ENCODE measurements at regions not wholly inside any gene's neighbourhood (a gene's known extent, or its start where the extent isn't known, plus 50 kb on each side); places are given as distances from the start of the nearest gene placed in this dataset.

GRCh38 chr9:102355982-102356381 lies 617.5 kb upstream of the GRIN3A start:
- Histone ChIP-seq H3K36me3 (replicated peaks in 1 of 2; ENCODE audit: control insufficient read depth in 1 of 2, insufficient read depth in 2 of 2, low read length in 1 of 2) (no peaks in the 10 kb centered on the region), H3F3A (replicated peaks; ENCODE audit: insufficient read depth) (no peaks in the 10 kb centered on the region), H3K4me1 (ENCODE audit: control insufficient read depth in 1 of 2, insufficient read depth in 2 of 2, low read depth in 1 of 2, low read length in 1 of 2) (no peaks in the 10 kb centered on the region), H3K4me2 (no peak overlapping the region), H3K9me2 (no peaks in the 10 kb centered on the region), H2AFZ (ENCODE audit: low read depth) (no peak overlapping the region), H3K9me3 (no peaks in the 10 kb centered on the region), H3K9ac (no peak overlapping the region), H3K27ac (ENCODE audit: low read depth in 2 of 2, low read length in 1 of 2) (no peak overlapping the region), H3K27me3 (ENCODE audit: insufficient read depth) (no peaks in the 10 kb centered on the region), H3K4me3 (ENCODE audit: low read depth in 2 of 2, low read length in 1 of 2) (no peak overlapping the region), H3K79me2 (ENCODE audit: insufficient read depth) (no peaks in the 10 kb centered on the region), H4K20me1 (ENCODE audit: insufficient read depth) (no peaks in the 10 kb centered on the region)
- DNase-seq, result no peak
- POLR2A ChIA-PET, result no interaction called here
- CTCF ChIA-PET, result no interaction called here
- 8% methylated on average over 5 of the region's 5 CpGs for WGBS (ENCODE audit: low lambda C conversion rate)
- no peak for TF ChIP-seq RXRA (IDR thresholded peaks at IDR 0.05; ENCODE audit: borderline replicate concordance, low read depth)
- no peak for TF ChIP-seq JUND (IDR thresholded peaks at IDR 0.05)
- TF ChIP-seq, protein P1, sequence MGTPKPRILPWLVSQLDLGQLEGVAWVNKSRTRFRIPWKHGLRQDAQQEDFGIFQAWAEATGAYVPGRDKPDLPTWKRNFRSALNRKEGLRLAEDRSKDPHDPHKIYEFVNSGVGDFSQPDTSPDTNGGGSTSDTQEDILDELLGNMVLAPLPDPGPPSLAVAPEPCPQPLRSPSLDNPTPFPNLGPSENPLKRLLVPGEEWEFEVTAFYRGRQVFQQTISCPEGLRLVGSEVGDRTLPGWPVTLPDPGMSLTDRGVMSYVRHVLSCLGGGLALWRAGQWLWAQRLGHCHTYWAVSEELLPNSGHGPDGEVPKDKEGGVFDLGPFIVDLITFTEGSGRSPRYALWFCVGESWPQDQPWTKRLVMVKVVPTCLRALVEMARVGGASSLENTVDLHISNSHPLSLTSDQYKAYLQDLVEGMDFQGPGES (IDR thresholded peaks at IDR 0.05; ENCODE audit: low read depth, low read length), result no peak
- TF ChIP-seq YY1 (IDR thresholded peaks at IDR 0.05; ENCODE audit: low read depth), result no peak
- no peak for TF ChIP-seq TAF1 (IDR thresholded peaks at IDR 0.05; ENCODE audit: borderline replicate concordance, low read depth, low read length)
- no peak for TF ChIP-seq MXI1 (IDR thresholded peaks at IDR 0.05; ENCODE audit: low read depth, low read length)
- no peak for TF ChIP-seq CHD2 (IDR thresholded peaks at IDR 0.05; ENCODE audit: low read length, partially characterized antibody)
- no peak for TF ChIP-seq NRF1 (IDR thresholded peaks at IDR 0.05; ENCODE audit: low read depth, low read length)
- TF ChIP-seq, protein P2, sequence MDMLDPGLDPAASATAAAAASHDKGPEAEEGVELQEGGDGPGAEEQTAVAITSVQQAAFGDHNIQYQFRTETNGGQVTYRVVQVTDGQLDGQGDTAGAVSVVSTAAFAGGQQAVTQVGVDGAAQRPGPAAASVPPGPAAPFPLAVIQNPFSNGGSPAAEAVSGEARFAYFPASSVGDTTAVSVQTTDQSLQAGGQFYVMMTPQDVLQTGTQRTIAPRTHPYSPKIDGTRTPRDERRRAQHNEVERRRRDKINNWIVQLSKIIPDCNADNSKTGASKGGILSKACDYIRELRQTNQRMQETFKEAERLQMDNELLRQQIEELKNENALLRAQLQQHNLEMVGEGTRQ (IDR thresholded peaks at IDR 0.05; ENCODE audit: borderline replicate concordance, low read depth, low read length), result no peak
- no peak for TF ChIP-seq GABPA (IDR thresholded peaks at IDR 0.05; ENCODE audit: low read depth)
- TF ChIP-seq, protein P3, sequence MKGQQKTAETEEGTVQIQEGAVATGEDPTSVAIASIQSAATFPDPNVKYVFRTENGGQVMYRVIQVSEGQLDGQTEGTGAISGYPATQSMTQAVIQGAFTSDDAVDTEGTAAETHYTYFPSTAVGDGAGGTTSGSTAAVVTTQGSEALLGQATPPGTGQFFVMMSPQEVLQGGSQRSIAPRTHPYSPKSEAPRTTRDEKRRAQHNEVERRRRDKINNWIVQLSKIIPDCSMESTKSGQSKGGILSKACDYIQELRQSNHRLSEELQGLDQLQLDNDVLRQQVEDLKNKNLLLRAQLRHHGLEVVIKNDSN (IDR thresholded peaks at IDR 0.05; ENCODE audit: borderline replicate concordance, low read depth), result no peak

- Histone ChIP-seq H3K4me2 (no peak overlapping the region), H3K9me2 (no peaks in the 10 kb centered on the region), H4K20me1 (ENCODE audit: insufficient read depth) (no peaks in the 10 kb centered on the region), H3K9me3 (no peaks in the 10 kb centered on the region), H3K27ac (ENCODE audit: low read depth in 2 of 2, low read length in 1 of 2) (no peak overlapping the region), H3K4me3 (ENCODE audit: low read depth in 2 of 2, low read length in 1 of 2) (no peak overlapping the region), H3K27me3 (ENCODE audit: insufficient read depth) (no peaks in the 10 kb centered on the region), H3K79me2 (ENCODE audit: insufficient read depth) (no peaks in the 10 kb centered on the region), H3K9ac (no peak overlapping the region), H3K36me3 (replicated peaks in 1 of 2; ENCODE audit: control insufficient read depth in 1 of 2, insufficient read depth in 2 of 2, low read length in 1 of 2) (no peaks in the 10 kb centered on the region), H3F3A (replicated peaks; ENCODE audit: insufficient read depth) (no peaks in the 10 kb centered on the region), H2AFZ (ENCODE audit: low read depth) (no peak overlapping the region), H3K4me1 (ENCODE audit: control insufficient read depth in 1 of 2, insufficient read depth in 2 of 2, low read depth in 1 of 2, low read length in 1 of 2) (no peaks in the 10 kb centered on the region)
- TF ChIP-seq SMC3 (IDR thresholded peaks at IDR 0.05; ENCODE audit: low read depth, low read length), result no peak
- TF ChIP-seq RFX5 (IDR thresholded peaks at IDR 0.05; ENCODE audit: low read length), result no peak
- no peak for TF ChIP-seq RCOR1 (IDR thresholded peaks at IDR 0.05; ENCODE audit: low read length)
- TF ChIP-seq, protein P4, sequence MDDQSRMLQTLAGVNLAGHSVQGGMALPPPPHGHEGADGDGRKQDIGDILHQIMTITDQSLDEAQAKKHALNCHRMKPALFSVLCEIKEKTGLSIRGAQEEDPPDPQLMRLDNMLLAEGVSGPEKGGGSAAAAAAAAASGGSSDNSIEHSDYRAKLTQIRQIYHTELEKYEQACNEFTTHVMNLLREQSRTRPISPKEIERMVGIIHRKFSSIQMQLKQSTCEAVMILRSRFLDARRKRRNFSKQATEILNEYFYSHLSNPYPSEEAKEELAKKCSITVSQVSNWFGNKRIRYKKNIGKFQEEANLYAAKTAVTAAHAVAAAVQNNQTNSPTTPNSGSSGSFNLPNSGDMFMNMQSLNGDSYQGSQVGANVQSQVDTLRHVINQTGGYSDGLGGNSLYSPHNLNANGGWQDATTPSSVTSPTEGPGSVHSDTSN (IDR thresholded peaks at IDR 0.05), result no peak
- TF ChIP-seq TAF1 (IDR thresholded peaks at IDR 0.05; ENCODE audit: borderline replicate concordance, low read depth, low read length), result no peak
- TF ChIP-seq, protein P5, sequence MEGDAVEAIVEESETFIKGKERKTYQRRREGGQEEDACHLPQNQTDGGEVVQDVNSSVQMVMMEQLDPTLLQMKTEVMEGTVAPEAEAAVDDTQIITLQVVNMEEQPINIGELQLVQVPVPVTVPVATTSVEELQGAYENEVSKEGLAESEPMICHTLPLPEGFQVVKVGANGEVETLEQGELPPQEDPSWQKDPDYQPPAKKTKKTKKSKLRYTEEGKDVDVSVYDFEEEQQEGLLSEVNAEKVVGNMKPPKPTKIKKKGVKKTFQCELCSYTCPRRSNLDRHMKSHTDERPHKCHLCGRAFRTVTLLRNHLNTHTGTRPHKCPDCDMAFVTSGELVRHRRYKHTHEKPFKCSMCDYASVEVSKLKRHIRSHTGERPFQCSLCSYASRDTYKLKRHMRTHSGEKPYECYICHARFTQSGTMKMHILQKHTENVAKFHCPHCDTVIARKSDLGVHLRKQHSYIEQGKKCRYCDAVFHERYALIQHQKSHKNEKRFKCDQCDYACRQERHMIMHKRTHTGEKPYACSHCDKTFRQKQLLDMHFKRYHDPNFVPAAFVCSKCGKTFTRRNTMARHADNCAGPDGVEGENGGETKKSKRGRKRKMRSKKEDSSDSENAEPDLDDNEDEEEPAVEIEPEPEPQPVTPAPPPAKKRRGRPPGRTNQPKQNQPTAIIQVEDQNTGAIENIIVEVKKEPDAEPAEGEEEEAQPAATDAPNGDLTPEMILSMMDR (IDR thresholded peaks at IDR 0.05), result no peak
- no peak for TF ChIP-seq GATA2 (CRISPR knock-in tag; IDR thresholded peaks at IDR 0.05)
- TF ChIP-seq EP300 (IDR thresholded peaks at IDR 0.05; ENCODE audit: borderline replicate concordance in 1 of 2, low read depth in 1 of 2, low read length in 1 of 2), result no peak
- TF ChIP-seq ZBTB33 (IDR thresholded peaks at IDR 0.05; ENCODE audit: borderline replicate concordance, low read depth), result no peak
- TF ChIP-seq MAX (IDR thresholded peaks at IDR 0.05; ENCODE audit: low read depth), result no peak
- no peak for TF ChIP-seq POLR2AphosphoS5 (IDR thresholded peaks at IDR 0.05; ENCODE audit: low read depth, low read length)
- TF ChIP-seq GABPA (IDR thresholded peaks at IDR 0.05; ENCODE audit: low read depth), result no peak
- CTCF ChIA-PET, result no interaction called here
- POLR2A ChIA-PET, result no interaction called here
- no peak for DNase-seq
- WGBS (ENCODE audit: low lambda C conversion rate), result 10% methylated on average over 1 of the region's 1 CpG
Observed at GRCh38 chr9:102354041-102354440, 615.6 kb upstream of the GRIN3A start.
